ENCODE measurements at regions not wholly inside any gene's neighbourhood (a gene's known extent, or its start where the extent isn't known, plus 50 kb on each side); places are given as distances from the start of the nearest gene placed in this dataset.

DNA sequence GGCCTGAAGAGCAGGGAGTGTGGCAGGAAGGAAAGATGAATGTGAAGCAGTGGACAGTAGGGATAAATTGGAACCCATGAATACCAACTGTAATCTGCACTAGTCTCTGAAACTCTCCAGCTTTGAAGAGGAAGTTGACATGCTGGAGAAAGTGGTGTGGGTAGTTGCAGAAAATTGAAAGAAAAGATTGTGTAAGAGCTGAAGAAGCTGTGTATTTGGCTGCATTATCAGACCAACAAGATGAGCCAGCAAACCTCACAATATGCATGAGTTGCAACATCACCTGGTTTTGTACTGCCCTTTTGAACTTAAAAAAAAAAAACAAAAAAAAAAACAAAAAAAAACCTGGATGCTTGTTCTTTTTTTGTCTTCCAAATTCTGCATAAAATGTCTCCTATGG lies 921.9 kb upstream of the EYS start:
- Histone ChIP-seq H3K4me3 (ENCODE audit: low read depth, low read length) (no peak overlapping the region), H3K36me3 (ENCODE audit: control insufficient read depth, insufficient read depth, low read length) (no peaks in the 10 kb centered on the region), H3K27me3 (ENCODE audit: control insufficient read depth, insufficient read depth, low read length) (no peaks in the 10 kb centered on the region)
- CTCF ChIA-PET, result no interaction called here
- POLR2A ChIA-PET, result no interaction called here
- TF ChIP-seq, protein P1, sequence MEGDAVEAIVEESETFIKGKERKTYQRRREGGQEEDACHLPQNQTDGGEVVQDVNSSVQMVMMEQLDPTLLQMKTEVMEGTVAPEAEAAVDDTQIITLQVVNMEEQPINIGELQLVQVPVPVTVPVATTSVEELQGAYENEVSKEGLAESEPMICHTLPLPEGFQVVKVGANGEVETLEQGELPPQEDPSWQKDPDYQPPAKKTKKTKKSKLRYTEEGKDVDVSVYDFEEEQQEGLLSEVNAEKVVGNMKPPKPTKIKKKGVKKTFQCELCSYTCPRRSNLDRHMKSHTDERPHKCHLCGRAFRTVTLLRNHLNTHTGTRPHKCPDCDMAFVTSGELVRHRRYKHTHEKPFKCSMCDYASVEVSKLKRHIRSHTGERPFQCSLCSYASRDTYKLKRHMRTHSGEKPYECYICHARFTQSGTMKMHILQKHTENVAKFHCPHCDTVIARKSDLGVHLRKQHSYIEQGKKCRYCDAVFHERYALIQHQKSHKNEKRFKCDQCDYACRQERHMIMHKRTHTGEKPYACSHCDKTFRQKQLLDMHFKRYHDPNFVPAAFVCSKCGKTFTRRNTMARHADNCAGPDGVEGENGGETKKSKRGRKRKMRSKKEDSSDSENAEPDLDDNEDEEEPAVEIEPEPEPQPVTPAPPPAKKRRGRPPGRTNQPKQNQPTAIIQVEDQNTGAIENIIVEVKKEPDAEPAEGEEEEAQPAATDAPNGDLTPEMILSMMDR (IDR thresholded peaks at IDR 0.05; ENCODE audit: insufficient read depth, low read depth, low read length), result no peak
- no peak for DNase-seq (ENCODE audit: low read depth)

DNA sequence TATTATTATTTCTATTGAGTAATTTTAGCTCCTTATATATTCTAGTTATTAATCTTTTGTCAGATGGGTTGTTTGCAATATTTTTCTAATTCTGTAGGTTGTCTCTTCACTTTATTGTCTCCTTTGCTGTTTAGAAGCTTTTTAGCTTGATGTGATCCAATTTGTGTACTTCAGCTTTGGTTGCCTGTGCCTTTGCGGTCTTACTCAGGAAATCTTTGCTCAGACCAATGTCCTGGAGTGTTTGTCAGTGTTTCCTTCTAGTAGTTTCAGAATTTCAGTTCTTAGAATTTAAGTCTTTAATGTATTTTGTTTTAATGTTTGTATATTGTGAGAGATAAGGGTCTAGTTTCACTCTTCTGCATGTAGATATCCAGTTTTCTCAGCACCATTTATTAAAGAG lies 916.0 kb upstream of the EYS start:
- CTCF ChIA-PET, result no interaction called here
- no peaks in the 10 kb centered on the region for H3K27me3 ChIP-seq (ENCODE audit: control insufficient read depth, insufficient read depth, low read length)
- POLR2A ChIA-PET, result no interaction called here
- TF ChIP-seq, protein P1 (IDR thresholded peaks at IDR 0.05; ENCODE audit: insufficient read depth, low read depth, low read length), result no peak
- no peak overlapping the region for H3K4me3 ChIP-seq (ENCODE audit: low read depth, low read length)
- DNase-seq (ENCODE audit: low read depth), result no peak
- H3K36me3 ChIP-seq (ENCODE audit: control insufficient read depth, insufficient read depth, low read length), result no peaks in the 10 kb centered on the region

DNA sequence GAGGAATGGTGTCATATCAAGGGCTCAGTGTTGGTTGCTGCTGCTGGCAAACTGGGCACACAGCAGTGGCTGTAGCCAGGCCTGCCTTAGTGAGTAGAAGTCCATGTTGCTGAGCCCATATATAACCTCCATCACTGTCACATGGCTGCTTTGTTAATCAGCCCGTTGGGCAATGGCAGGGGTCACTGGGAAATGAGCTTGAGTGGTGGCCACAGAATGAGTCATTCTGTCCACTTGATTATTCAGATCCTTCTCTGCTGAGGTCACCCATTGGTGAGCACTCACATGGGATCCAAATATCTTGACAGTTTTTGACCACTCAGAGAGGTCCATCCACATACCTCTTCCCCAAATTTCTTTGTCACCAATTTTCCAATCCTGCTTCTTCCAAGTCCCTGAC lies 898.9 kb upstream of the EYS start:
- H3K27me3 ChIP-seq (ENCODE audit: control insufficient read depth, insufficient read depth, low read length), result no peaks in the 10 kb centered on the region
- TF ChIP-seq, protein P1 (IDR thresholded peaks at IDR 0.05; ENCODE audit: insufficient read depth, low read depth, low read length), result no peak
- DNase-seq (ENCODE audit: low read depth), result no peak
- H3K36me3 ChIP-seq (ENCODE audit: control insufficient read depth, insufficient read depth, low read length), result no peaks in the 10 kb centered on the region
- no peak overlapping the region for H3K4me3 ChIP-seq (ENCODE audit: low read depth, low read length)
- POLR2A ChIA-PET, result no interaction called here
- CTCF ChIA-PET, result no interaction called here

DNA sequence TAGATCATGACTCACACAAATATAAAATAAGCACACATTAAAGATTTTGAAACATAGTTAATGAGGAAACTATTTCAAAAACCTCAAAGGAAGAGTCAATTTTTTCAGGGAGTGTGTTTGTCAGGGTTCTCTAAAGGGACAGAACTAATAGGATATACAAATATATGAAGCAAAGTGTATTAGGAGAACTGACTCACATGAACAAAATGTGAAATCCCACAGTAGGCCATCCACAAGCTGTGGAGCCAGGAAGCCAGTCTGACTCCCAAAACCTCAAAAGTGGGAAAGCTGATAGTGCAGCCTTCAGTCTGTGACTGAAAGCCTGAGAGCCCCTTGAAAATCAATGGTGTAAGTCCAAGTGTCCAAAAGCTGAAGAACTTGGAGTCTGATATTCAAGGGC lies 898.0 kb upstream of the EYS start:
- no peak for DNase-seq (ENCODE audit: low read depth)
- TF ChIP-seq, protein P1 (IDR thresholded peaks at IDR 0.05; ENCODE audit: insufficient read depth, low read depth, low read length), result no peak
- Histone ChIP-seq H3K4me3 (ENCODE audit: low read depth, low read length) (no peak overlapping the region), H3K27me3 (ENCODE audit: control insufficient read depth, insufficient read depth, low read length) (no peaks in the 10 kb centered on the region), H3K36me3 (ENCODE audit: control insufficient read depth, insufficient read depth, low read length) (no peaks in the 10 kb centered on the region)
- POLR2A ChIA-PET, result no interaction called here
- CTCF ChIA-PET, result no interaction called here

DNA sequence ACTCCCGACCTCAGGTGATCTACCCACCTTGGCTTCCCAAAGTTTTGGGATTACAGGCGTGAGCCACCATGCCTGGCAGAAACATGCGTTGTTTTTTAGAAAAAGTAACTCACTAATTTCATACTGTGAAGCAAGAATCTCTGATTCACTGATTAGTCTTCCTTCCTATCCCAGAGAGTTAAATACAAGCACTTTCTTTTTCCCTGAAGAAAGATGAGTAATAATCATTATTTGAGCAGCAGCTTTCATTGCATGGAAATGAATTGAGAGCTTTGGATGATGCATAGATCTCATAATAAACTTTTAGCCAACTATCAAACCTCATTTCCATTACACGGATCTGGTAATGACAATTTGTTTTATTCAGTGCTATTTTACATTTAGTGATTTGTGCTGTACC lies 892.5 kb upstream of the EYS start:
- TF ChIP-seq, protein P1 (IDR thresholded peaks at IDR 0.05; ENCODE audit: insufficient read depth, low read depth, low read length), result no peak
- no peak for DNase-seq (ENCODE audit: low read depth)
- Histone ChIP-seq H3K27me3 (ENCODE audit: control insufficient read depth, insufficient read depth, low read length) (no peaks in the 10 kb centered on the region), H3K36me3 (ENCODE audit: control insufficient read depth, insufficient read depth, low read length) (no peaks in the 10 kb centered on the region), H3K4me3 (ENCODE audit: low read depth, low read length) (no peak overlapping the region)
- ChIA-PET POLR2A (no interaction called here), CTCF (no interaction called here)
